Endothelial cell of umbilical vein (primary cell): ENCODE measurements at regions not wholly inside any gene's neighbourhood (a gene's known extent, or its start where the extent isn't known, plus 50 kb on each side); places are given as distances from the start of the nearest gene placed in this dataset.

ENCODE experiments used
- EZH2 ChIP-seq: IDR thresholded peaks from 2 replicates; pipeline ENCODE4 v1.6.1; 2012; ENCODE audit warnings: borderline replicate concordance, low read depth, mild to moderate bottlenecking, moderate library complexity, low read length, inconsistent platforms; ENCODE audit not compliant: severe bottlenecking
- FOS ChIP-seq: IDR thresholded peaks from 2 replicates; pipeline ENCODE4 v1.6.1; 2011; ENCODE audit warnings: mild to moderate bottlenecking, low read length, moderate library complexity, borderline replicate concordance; ENCODE audit not compliant: insufficient read depth
- MAX ChIP-seq: IDR thresholded peaks from 2 replicates; pipeline ENCODE4 v1.6.1; 2011; ENCODE audit not compliant: insufficient read depth, insufficient read length
- MYC ChIP-seq: IDR thresholded peaks from one replicate; pipeline ENCODE4 v1.6.1; 2011; ENCODE audit warnings: mild to moderate bottlenecking, low read depth, low read length
- POLR2A ChIP-seq: IDR thresholded peaks from 2 replicates; pipeline ENCODE4 v1.6.1; 2012; ENCODE audit warnings: low read depth, mild to moderate bottlenecking, control low read depth, low read length
- POLR2AphosphoS5 ChIP-seq: IDR thresholded peaks from 2 replicates; pipeline ENCODE4 v1.6.1; 2012; ENCODE audit warnings: low read depth, mild to moderate bottlenecking, control low read depth, low read length, moderate library complexity; ENCODE audit not compliant: insufficient read depth
- TF ChIP-seq, protein P1 (sequence below), 2 donors: IDR thresholded peaks; 1 replicate in 1 of 2; 2 replicates in 1 of 2; pipeline ENCODE4 v1.5.1; 2011; ENCODE audit warnings: low read length in 2 of 2, mild to moderate bottlenecking in 2 of 2, moderate library complexity in 2 of 2, control low read depth in 1 of 2, inconsistent platforms in 1 of 2, low read depth in 1 of 2; ENCODE audit not compliant: insufficient read depth in 1 of 2; ENCODE audit errors: extremely low read depth in 1 of 2

DNA sequence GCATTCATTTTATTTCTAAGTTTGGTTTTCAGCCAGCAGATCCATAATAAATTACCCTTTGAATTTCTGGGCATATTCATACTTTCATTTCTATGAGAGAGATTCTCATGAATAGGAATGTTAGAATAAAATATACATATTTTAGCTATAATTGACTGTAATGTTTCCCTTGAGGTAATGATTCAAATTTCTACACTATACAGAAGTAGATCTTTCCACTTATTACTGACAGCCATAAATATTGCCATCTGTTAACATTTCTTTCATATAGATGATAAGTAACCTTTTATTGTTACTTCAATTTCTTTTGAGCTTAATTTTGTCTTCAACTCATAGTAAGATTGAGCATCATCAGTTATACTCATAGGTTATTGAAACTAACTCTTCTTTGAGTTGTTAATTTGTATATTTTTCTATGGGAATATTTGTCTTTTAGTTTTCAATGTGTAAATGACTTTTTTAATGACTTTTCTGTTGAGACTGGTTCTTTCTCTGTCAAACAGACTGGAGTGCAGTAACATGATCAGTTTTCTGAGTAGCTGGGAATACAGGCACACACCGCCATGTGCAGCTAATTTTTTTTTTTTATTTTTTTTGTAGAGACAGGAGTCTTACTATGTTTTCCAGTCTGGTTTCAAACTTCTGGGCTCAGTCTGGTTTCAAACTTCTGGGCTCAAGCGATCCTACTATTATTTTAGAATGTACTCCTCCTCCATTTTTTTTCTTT, 991.6 kb downstream of the SLC6A15 start:
- no peak for TF ChIP-seq POLR2A
- TF ChIP-seq, protein P1, sequence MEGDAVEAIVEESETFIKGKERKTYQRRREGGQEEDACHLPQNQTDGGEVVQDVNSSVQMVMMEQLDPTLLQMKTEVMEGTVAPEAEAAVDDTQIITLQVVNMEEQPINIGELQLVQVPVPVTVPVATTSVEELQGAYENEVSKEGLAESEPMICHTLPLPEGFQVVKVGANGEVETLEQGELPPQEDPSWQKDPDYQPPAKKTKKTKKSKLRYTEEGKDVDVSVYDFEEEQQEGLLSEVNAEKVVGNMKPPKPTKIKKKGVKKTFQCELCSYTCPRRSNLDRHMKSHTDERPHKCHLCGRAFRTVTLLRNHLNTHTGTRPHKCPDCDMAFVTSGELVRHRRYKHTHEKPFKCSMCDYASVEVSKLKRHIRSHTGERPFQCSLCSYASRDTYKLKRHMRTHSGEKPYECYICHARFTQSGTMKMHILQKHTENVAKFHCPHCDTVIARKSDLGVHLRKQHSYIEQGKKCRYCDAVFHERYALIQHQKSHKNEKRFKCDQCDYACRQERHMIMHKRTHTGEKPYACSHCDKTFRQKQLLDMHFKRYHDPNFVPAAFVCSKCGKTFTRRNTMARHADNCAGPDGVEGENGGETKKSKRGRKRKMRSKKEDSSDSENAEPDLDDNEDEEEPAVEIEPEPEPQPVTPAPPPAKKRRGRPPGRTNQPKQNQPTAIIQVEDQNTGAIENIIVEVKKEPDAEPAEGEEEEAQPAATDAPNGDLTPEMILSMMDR (IDR thresholded peaks at IDR 0.05; ENCODE audit: extremely low read depth in 1 of 2, insufficient read depth in 1 of 2, low read depth in 1 of 2, low read length in 2 of 2), result no peak
- no peak for TF ChIP-seq EZH2
- no peak for TF ChIP-seq MAX
- no peak for TF ChIP-seq FOS
- no peak for TF ChIP-seq POLR2AphosphoS5
- TF ChIP-seq MYC, result no peak
